K562 (cell line): ENCODE measurements at regions not wholly inside any gene's neighbourhood (a gene's known extent, or its start where the extent isn't known, plus 50 kb on each side); places are given as distances from the start of the nearest gene placed in this dataset.

Experiments
- GTF2E2 ChIP-seq: fragments of 200-800 bp; sonication (Bioruptor generic); IDR thresholded peaks from 2 replicates; pipeline ENCODE4 v1.6.1; 2016; ENCODE audit warnings: missing genetic modification characterization, missing compliant biosample characterization
- IRF2 ChIP-seq: sonication (generic); formaldehyde crosslinking; IDR thresholded peaks from 2 replicates; pipeline ENCODE4 v1.8.1; 2022; ENCODE audit warnings: mild to moderate bottlenecking, missing genetic modification reagents
- KDM1A ChIP-seq, 2 experiments: fragments of 450-650 bp; IDR thresholded peaks; 2 replicates each; pipeline ENCODE4 v1.6.1; 2016; ENCODE audit warnings: mild to moderate bottlenecking in 2 of 2
- KLF1 ChIP-seq: fragments of 450-650 bp; IDR thresholded peaks from 2 replicates; pipeline ENCODE4 v1.6.1; 2016; ENCODE audit warnings: missing genetic modification characterization, missing compliant biosample characterization
- POLR2AphosphoS5 ChIP-seq: IDR thresholded peaks from 2 replicates; pipeline ENCODE4 v1.6.1; 2011; ENCODE audit warnings: mild to moderate bottlenecking, low read depth, low read length, moderate library complexity; ENCODE audit not compliant: control insufficient read depth, insufficient read depth
- SMARCE1 ChIP-seq: fragments of 450-650 bp; IDR thresholded peaks from 2 replicates; pipeline ENCODE4 v1.7.1; 2016; ENCODE audit warnings: mild to moderate bottlenecking

- TF ChIP-seq KLF1 (tag) (no peak), GTF2E2 (no peak), POLR2AphosphoS5 (no peak), SMARCE1 (no peak), KDM1A (IDR thresholded peaks at IDR 0.05) (no peak), IRF2 (CRISPR knock-in tag) (no peak)
Observed at GRCh38 chr2:121093692-121094091, 191.3 kb downstream of the TFCP2L1 start.
